IPS-18a (cell line): ENCODE measurements at regions not wholly inside any gene's neighbourhood (a gene's known extent, or its start where the extent isn't known, plus 50 kb on each side); places are given as distances from the start of the nearest gene placed in this dataset.

Experiments
- H3K27ac ChIP-seq: one replicate; pipeline ENCODE4 v1.5.1; 2013; ENCODE audit warnings: low read length
- H3K27me3 ChIP-seq: one replicate; pipeline ENCODE4 v1.6.1; 2013; ENCODE audit warnings: mild to moderate bottlenecking, low read length; ENCODE audit not compliant: control insufficient read depth, insufficient read depth
- H3K36me3 ChIP-seq: one replicate; pipeline ENCODE4 v1.6.1; 2013; ENCODE audit warnings: low read depth, low read length; ENCODE audit not compliant: control insufficient read depth
- H3K4me1 ChIP-seq: one replicate; pipeline ENCODE4 v1.6.1; 2013; ENCODE audit warnings: low read depth, low read length; ENCODE audit not compliant: control insufficient read depth
- H3K4me3 ChIP-seq: one replicate; pipeline ENCODE4 v1.5.1; 2013; ENCODE audit warnings: low read length
- H3K9ac ChIP-seq: one replicate; pipeline ENCODE4 v1.6.1; 2013; ENCODE audit warnings: mild to moderate bottlenecking, low read length, moderate library complexity
- H3K9me3 ChIP-seq: one replicate; pipeline ENCODE4 v1.6.1; 2013; ENCODE audit warnings: low read depth, low read length; ENCODE audit not compliant: control insufficient read depth

DNA sequence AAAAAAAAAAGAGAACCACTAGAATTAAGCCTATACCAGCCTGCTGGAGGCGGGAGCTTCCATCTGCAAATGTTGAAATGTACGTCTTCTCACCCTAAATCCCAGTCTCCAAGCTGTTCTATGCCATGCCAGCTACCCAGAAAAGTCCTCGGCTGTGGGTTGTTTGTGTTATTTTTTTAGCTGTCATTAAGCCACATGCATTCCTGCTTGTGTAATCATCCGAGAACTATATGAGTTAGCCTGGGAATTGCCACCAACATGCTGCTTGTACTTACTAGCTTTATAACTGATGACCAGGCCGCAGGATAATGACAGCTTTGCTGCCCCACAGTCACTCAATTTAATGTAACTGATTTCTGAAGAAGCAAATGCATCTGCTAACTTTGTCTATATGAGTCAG is 313.9 kb upstream of the SALL1 start:
- Histone ChIP-seq H3K27me3 (no peaks in the 10 kb centered on the region), H3K4me3 (no peak overlapping the region), H3K27ac (no peak overlapping the region), H3K9ac (no peak overlapping the region), H3K9me3 (no peaks in the 10 kb centered on the region), H3K4me1 (no peaks in the 10 kb centered on the region), H3K36me3 (no peaks in the 10 kb centered on the region)

DNA sequence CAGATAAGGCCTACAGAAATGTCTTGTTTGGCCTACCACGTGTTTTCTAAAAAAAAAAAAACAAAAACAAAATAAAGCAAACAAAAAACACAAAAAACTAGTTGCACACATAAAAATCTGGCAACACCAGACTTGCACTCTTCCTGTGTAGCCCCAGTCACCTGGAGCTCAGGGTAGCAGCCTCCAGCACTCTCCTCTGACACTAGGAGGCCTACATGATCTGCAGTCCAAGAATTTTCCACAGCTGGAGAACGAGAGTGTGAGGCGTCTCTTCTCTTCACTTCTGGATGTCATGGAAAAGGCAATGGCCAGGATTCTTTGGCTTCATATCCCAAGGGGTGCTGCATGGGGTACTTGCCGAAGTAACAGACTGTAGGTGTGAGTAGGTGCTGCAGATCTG is 310.2 kb upstream of the SALL1 start:
- no peaks in the 10 kb centered on the region for H3K36me3 ChIP-seq
- H3K9me3 ChIP-seq = no peaks in the 10 kb centered on the region
- H3K9ac ChIP-seq = no peak overlapping the region
- no peak overlapping the region for H3K4me3 ChIP-seq
- H3K27ac ChIP-seq = no peak overlapping the region
- no peaks in the 10 kb centered on the region for H3K27me3 ChIP-seq
- no peaks in the 10 kb centered on the region for H3K4me1 ChIP-seq

DNA sequence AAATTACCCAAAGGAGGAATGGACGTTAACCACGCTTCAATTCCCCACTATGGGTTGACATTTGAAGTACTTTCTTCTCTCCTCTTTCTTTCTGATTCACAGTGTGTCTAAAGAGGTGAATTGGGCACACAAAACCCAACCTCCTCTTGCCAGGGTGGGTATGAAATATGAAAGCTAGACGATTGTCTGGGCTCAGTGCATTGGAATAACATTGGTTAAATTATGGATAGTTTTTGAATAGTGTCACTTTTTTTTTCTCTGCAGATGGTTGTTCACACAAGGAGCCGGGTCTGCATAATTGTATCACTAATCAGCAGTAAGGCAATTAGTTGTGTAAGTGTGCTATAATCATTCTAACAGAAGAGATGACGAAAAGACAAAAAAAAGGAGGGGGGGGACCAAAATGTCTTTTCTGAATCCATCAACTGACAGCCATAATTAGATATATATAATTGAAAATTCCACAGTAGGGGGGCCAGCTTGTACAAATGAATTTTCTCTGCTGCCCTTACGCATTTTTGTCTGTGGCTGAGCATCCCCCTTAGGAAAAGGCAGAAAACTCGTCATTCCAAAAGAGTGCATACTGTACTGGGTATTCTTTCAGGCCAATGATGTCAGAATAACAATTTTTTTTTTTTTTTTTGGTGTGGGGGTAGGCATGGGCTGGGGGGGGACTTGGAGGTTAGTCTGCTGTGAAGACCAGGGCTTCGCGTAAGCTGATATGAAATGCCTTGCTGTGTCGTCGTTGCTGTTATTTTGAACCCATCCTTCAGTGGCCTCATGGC is 307.5 kb upstream of the SALL1 start:
- H3K4me3 ChIP-seq = no peak overlapping the region
- H3K9ac ChIP-seq = no peak overlapping the region
- no peak overlapping the region for H3K27ac ChIP-seq
- H3K4me1 ChIP-seq = no peaks in the 10 kb centered on the region
- no peaks in the 10 kb centered on the region for H3K27me3 ChIP-seq
- H3K9me3 ChIP-seq = no peaks in the 10 kb centered on the region
- H3K36me3 ChIP-seq = no peaks in the 10 kb centered on the region

DNA sequence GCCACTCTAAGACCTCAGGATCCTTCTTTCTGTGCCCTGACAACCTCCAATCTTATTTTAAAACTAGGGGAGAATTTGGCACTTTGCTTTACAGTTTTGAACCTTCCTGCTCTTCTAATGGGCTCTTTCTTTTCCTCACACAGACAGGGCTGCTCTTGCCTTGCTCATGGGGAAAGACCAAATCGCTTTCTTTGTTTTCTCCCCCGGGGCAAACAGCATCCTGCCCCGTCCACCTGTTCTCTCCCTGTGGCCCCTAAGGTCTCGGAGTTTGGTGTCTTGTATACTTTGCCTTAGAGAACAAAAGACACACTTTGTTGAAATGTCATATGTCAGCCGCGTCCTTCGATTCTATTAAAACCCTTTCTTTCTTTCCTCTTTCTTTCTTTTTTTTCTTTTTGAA is 306.7 kb upstream of the SALL1 start:
- Histone ChIP-seq H3K27me3 (no peaks in the 10 kb centered on the region), H3K27ac (no peak overlapping the region), H3K9me3 (no peaks in the 10 kb centered on the region), H3K9ac (no peak overlapping the region), H3K4me1 (no peaks in the 10 kb centered on the region), H3K36me3 (no peaks in the 10 kb centered on the region), H3K4me3 (no peak overlapping the region)

GRCh38 chr16:51455398-51455797 is 304.3 kb upstream of the SALL1 start:
- Histone ChIP-seq H3K27me3 (no peaks in the 10 kb centered on the region), H3K9me3 (no peaks in the 10 kb centered on the region), H3K4me1 (no peaks in the 10 kb centered on the region), H3K36me3 (no peaks in the 10 kb centered on the region), H3K9ac (no peak overlapping the region), H3K27ac (no peak overlapping the region), H3K4me3 (no peak overlapping the region)

DNA sequence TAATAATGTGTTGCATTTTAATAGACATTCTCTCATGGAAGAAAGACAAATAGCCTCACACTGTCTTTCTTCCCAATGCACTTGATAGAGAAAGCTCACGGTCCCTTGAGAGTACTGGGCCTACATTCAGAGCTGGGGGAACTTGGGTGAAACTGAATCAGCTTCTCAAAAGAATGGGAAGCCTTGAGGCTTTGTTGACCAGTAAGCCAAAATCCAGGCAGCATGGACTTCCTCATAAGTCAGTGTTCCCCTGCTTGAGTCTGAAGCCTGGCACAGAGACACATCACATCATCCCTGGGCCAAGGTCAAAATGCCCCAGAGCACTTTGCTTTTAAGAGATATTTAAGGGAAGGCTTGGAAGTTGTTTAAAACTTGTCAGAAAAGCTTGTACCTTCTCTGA is 302.2 kb upstream of the SALL1 start:
- Histone ChIP-seq H3K36me3 (no peaks in the 10 kb centered on the region), H3K27ac (no peak overlapping the region), H3K27me3 (no peaks in the 10 kb centered on the region), H3K4me1 (no peaks in the 10 kb centered on the region), H3K9ac (no peak overlapping the region), H3K4me3 (no peak overlapping the region), H3K9me3 (no peaks in the 10 kb centered on the region)

DNA sequence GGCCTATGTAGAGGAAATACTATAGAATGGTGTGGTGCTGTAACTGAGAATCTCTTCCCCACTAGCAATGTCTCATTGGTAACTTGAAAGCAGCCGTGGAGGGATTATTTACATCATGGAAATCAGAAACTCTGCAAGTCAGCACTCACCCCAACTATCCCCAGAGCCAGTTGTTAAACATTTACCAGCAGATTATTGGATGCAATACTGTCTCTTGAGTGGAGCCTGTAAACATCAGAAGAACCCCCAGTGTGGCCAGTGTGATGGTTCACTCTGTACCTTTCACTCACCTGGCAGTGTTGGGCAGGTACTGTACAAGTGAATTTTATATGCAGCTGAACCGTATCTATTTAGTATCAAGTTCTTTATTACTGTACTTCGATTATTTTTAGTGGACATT is 299.8 kb upstream of the SALL1 start:
- H3K4me3 ChIP-seq = no peak overlapping the region
- H3K9ac ChIP-seq = no peak overlapping the region
- H3K36me3 ChIP-seq = no peaks in the 10 kb centered on the region
- H3K4me1 ChIP-seq = no peaks in the 10 kb centered on the region
- H3K27me3 ChIP-seq = no peaks in the 10 kb centered on the region
- H3K9me3 ChIP-seq = no peaks in the 10 kb centered on the region
- no peak overlapping the region for H3K27ac ChIP-seq

DNA sequence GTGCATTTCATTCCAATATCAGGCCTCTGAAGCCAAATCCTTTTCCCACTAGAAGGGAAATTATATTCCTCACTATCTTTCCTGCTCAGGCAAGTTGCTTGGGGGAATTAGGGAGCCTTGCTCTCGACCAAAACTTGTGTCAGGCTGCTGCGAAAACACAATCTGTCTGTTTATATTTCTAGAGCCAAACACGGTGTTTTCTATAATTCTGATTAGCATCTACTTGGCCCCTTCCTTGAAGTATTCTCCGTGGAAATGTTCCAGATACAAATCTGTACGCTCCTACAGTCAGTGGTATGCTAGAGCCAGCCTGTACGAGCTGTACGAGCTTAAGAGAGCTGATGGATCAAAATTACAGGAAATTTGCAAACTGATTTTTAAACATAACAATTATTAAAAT is 299.3 kb upstream of the SALL1 start:
- Histone ChIP-seq H3K4me1 (no peaks in the 10 kb centered on the region), H3K36me3 (no peaks in the 10 kb centered on the region), H3K27me3 (no peaks in the 10 kb centered on the region), H3K9me3 (no peaks in the 10 kb centered on the region), H3K27ac (no peak overlapping the region), H3K4me3 (no peak overlapping the region), H3K9ac (no peak overlapping the region)

DNA sequence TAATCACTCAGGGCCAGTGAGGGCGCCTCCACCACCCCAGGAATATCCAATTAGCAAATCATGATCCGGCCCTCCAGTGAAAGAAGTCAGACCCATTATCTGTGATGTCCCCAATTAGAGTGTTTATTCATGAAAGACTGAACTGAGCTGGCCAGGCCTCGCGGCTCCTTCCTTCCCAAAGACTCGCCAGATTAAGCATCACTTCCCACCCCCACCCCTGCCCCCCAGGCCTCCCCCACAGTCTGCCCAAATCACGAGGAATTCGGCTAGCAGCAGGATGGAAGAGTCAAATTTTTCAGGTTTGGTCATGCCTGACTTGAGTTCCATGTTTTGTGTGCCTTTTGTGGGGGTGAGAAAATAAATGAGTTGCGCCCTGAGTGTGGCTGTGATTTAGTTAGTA is 298.4 kb upstream of the SALL1 start:
- Histone ChIP-seq H3K4me1 (no peaks in the 10 kb centered on the region), H3K9me3 (no peaks in the 10 kb centered on the region), H3K9ac (no peak overlapping the region), H3K27me3 (no peaks in the 10 kb centered on the region), H3K36me3 (no peaks in the 10 kb centered on the region), H3K27ac (no peak overlapping the region), H3K4me3 (no peak overlapping the region)

GRCh38 chr16:51445250-51445649 is 294.2 kb upstream of the SALL1 start:
- no peak overlapping the region for H3K9ac ChIP-seq
- H3K36me3 ChIP-seq = no peaks in the 10 kb centered on the region
- H3K4me1 ChIP-seq = peaks cover 30% of the 10 kb centered on the region
- H3K27me3 ChIP-seq = no peaks in the 10 kb centered on the region
- no peak overlapping the region for H3K4me3 ChIP-seq
- no peak overlapping the region for H3K27ac ChIP-seq
- no peaks in the 10 kb centered on the region for H3K9me3 ChIP-seq

DNA sequence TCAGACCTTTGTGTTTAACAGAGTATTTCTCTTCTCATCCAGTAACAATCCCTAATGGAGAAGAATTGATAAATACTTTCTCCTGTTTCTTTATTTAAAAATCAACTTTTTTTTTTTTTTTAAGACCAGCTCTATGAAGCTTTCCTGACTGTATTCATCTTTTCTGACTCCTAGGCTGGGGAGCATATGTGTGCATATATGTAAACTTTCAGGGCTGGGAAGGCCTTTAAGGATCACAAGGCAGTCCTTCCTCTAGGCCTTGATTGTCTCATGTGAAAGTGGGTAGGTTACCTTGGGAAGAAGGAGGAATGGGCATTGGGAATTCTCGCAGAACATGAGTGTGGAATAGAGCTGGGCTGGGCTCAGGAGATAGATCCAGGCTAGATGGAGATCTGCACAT is 292.9 kb upstream of the SALL1 start:
- H3K27me3 ChIP-seq = no peaks in the 10 kb centered on the region

GRCh38 chr16:51442141-51442870 is 291.2 kb upstream of the SALL1 start:
- Histone ChIP-seq H3K4me1 (peaks cover 46% of the 10 kb centered on the region), H3K27ac (peak overlapping the region; percentile 51), H3K36me3 (no peaks in the 10 kb centered on the region), H3K4me3 (peak overlapping the region; percentile 18), H3K27me3 (no peaks in the 10 kb centered on the region), H3K9ac (peak overlapping the region; percentile 39), H3K9me3 (no peaks in the 10 kb centered on the region)

More for the DNA sequence above, 292.9 kb upstream of the SALL1 start:
- no peak overlapping the region for H3K4me3 ChIP-seq
- no peaks in the 10 kb centered on the region for H3K36me3 ChIP-seq
- no peak overlapping the region for H3K9ac ChIP-seq
- no peaks in the 10 kb centered on the region for H3K9me3 ChIP-seq
- H3K27ac ChIP-seq = no peak overlapping the region
- H3K4me1 ChIP-seq = peaks cover 42% of the 10 kb centered on the region
